Medulla oblongata (tissue), 1 donor: ENCODE measurements at regions not wholly inside any gene's neighbourhood (a gene's known extent, or its start where the extent isn't known, plus 50 kb on each side); places are given as distances from the start of the nearest gene placed in this dataset.
A peak's percentile ranks its signal among the peaks of the same experiment; 100 is the strongest.
"Not testable (repeated sequence)": the region's sequence is repeated elsewhere in the genome, so short reads cannot be mapped to it uniquely, and the experiment has no call there.

Source experiments
- DNase-seq: peaks from one replicate; pipeline ENCODE4 v3.0.0-alpha.2; 2015; ENCODE audit errors: extremely low spot score

- DNase-seq = no peak
Measured at GRCh38 chrX:74065831-74066390, 213.4 kb upstream of the XIST start.

DNA sequence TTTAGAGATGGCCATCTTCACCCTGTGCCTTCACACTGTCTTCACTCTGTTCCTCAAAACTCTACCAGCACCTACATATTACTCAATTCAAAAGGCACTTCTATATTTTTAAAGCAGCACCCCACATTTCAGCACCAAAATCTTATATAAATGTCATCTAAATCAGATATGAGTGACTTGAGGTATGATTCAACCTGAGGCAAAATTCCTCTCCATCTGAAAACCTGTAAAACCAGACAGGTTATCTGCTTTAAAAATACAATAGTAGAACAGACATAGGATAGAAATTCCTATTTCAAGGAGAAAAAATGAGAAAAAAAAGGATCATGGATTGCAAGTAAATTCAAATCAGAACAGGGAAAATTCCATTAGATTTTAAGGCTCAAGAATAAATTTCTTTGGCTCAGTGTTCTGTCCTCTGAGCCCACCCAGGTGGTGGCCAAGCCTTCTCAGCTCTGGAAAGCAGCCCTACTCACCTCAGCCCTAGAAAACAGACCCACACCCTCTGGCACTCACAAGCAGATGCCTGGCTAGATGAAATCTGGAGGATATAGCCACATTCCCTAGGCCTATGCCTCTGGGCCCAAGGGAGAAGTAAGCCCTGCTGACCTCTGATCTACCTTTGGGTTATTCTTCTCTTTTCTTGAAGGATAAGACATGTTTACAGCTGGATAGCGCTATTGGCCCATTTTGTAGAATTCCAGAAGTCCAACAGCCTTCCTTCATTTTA, 211.1 kb upstream of the XIST start:
- DNase-seq = no peak

DNA sequence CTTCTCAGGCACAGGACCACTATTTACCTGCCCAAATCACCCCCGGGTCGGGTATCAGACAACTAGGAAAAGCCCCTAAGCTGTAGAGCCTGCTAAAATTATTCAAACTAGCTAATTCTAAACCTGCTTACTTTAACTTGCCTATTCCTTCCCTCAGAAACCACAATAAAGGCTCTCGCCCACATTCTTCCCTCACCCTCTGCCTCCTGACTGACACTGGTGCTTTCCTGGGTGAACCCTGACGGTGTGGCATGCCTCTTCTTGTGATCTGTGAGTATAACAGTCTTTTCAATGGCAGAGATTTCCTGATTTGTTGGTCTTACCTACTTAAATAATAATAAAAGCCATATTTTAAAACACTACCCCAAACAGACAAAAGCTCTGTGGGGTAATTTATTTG, 209.4 kb upstream of the XIST start:
- DNase-seq = no peak

GRCh38 chrX:74049126-74049525, 196.6 kb upstream of the XIST start:
- DNase-seq = no peak

GRCh38 chrX:74034066-74034465, 181.6 kb upstream of the XIST start:
- not testable (repeated sequence) for DNase-seq

DNA sequence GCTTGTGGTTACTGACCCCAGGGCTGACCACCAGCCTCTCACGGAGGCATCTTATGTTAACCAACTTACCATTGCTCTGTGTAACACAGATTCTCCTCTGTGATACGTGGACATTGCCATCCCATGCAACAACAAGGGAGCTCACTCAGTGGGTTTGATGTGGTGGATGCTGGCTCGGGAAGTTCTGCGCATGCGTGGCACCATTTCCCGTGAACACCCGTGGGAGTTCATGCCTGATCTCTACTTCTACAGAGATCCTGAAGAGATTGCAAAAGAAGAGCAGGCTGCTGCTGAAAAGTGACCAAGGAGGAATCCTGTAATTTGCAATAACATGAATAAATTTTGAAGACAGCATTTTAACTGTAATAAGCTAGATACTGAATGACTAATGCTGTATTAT, 179.0 kb upstream of the XIST start:
- not testable (repeated sequence) for DNase-seq

- DNase-seq = not testable (repeated sequence)
Measured at GRCh38 chrX:74030766-74031165, 178.3 kb upstream of the XIST start.

GRCh38 chrX:74025145-74025544, 172.6 kb upstream of the XIST start:
- DNase-seq = not testable (repeated sequence)

DNA sequence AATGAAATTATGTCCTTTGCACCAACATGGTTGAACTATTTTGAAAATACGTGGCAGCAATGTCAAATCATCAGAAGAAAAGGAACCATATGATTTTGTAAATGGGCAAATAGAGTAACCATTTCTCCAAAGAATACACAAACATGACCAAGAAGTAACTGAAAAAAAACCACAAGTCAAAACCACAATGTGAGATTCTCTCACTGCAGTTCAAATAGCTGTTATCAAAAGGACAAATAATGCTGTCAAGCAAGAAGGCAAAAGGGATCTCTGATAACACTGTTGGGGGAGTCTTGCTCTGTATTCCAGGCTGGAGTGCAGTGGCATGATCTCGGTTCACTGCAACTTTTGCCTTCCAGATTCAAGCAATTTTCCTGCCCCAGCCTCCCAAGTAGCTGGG, 170.7 kb upstream of the XIST start:
- DNase-seq = no peak

GRCh38 chrX:74018253-74018652, 165.7 kb upstream of the XIST start:
- DNase-seq = no peak

DNA sequence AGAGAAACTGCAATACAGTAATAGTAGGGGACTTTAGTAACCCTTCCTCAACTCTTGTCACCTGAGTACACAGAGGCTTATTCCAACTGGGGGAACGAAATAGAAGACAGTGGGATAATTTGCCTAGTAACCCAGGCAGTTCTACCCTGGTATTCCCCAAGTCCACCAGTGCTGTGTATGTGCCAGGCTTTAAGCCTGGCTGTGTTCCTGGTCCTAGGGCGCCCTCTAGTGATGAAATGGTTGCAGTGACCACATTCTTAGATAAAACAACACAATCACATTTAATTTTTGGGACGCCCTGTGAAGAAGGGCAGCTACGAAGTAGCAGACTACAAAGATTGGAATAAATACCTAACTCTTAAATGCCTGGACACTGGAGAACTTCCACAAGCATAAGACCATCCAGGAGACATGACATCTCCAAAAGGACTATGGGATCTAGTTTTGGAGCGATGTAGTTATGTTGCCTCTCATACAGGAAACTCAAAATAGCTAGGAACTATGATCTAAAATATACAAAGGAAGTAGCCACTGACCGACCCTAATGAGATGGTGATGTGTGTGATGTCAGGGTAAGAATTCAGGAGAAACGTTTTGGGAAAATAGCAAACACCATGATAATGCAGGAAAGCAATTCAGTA, 163.0 kb upstream of the XIST start:
- DNase-seq = peak; percentile 72

GRCh38 chrX:74009041-74009440, 156.5 kb upstream of the XIST start:
- DNase-seq = no peak

DNA sequence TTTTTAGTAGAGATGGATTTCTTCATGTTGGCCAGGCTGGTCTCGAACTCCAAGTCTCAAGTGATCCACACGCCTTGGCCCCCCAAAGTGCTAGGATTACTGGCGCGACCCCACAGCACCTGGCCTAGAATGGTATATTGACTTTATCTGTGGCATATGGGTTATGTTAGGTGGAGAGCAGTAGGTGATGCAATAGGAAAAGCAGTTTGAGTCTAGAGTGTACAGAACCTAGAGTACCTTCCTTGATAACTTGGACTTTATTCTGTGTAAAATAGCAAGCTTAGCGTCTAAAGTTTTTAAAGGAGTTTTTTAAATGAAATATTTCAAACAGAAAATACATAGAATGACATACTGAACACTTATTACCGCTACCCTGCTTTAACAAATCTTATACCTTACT, 139.5 kb upstream of the XIST start:
- DNase-seq = no peak

GRCh38 chrX:73987166-73987565, 134.7 kb upstream of the XIST start:
- DNase-seq = no peak

GRCh38 chrX:73979551-73980131, 127.1 kb upstream of the XIST start:
- no peak for DNase-seq

- DNase-seq = no peak
Measured at GRCh38 chrX:73977542-73978169, 125.1 kb upstream of the XIST start.

DNA sequence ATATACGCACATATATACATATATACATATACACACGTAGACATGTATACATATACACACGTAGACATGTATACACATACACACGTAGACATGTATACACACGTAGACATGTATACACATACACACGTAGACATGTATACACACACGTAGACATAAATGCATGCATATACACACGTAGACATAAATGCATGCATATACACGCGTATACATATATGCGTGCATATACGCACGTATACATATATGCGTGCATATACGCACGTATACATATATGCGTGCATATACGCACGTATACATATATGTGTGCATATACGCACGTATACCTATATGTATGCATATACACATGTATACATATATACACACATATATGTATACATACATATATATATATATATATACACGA, 114.9 kb upstream of the XIST start:
- DNase-seq = not testable (repeated sequence)

GRCh38 chrX:73965833-73966232, 113.3 kb upstream of the XIST start:
- no peak for DNase-seq

DNA sequence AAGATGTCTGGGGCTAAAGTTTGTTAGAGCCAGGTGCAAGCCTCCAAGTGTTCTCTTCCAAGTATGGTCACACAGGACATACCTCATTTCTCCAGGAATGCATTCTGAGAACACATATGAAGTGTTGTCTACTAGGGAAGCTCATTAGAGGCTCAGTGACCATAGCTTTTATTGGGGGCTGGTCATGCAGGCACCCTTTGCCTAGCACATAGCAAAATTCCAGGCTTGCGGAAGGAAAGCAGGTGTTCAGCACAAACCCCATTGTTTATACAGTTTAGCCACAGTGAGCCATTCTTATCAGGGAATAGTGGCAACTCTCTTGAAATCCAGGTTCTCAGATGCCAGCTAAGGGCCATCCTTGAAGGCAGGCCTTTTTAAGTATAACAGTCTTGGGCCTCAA, 112.1 kb upstream of the XIST start:
- no peak for DNase-seq

- peak; percentile 18 for DNase-seq
Measured at GRCh38 chrX:73963682-73964081, 111.2 kb upstream of the XIST start.

DNA sequence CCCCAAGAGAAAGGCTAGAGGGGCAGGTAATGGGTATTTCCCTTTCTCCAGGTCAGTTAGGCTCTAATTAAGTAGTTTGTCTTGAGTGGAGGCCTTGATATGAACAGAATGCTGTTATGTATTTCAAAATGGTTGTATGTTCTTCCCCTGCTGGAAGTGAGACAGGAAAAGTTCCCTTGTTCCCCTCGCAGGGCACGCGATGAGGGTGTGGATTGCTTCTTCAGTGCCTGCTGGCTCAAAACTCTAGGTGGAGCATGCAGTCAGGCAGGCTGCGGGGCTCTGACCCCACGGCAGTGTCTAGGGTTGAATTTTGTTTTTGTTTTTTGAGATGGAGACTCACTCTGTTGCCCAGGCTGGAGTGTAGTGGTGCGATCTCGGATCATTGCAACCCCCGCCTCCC, 110.4 kb upstream of the XIST start:
- DNase-seq = no peak

GRCh38 chrX:73961867-73962266, 109.4 kb upstream of the XIST start:
- DNase-seq = not testable (repeated sequence)

GRCh38 chrX:73944563-73944908, 92.0 kb upstream of the XIST start:
- no peak for DNase-seq
